ENCODE measurements at regions not wholly inside any gene's neighbourhood (a gene's known extent, or its start where the extent isn't known, plus 50 kb on each side); places are given as distances from the start of the nearest gene placed in this dataset.
"Not testable (repeated sequence)": the region's sequence is repeated elsewhere in the genome, so short reads cannot be mapped to it uniquely, and the experiment has no call there.

GRCh38 chr2:107572890-107573289 lies 253.8 kb upstream of the RGPD4 start:
- not testable (repeated sequence) for H2BK20ac ChIP-seq (ENCODE audit: low read depth, low read length, poor library complexity, severe bottlenecking); H2AK5ac ChIP-seq (ENCODE audit: insufficient read length, low read length); H3K18ac ChIP-seq (ENCODE audit: insufficient read length, low read depth, low read length); H2BK12ac ChIP-seq (ENCODE audit: insufficient read length, low read depth, low read length); H3K23ac ChIP-seq (ENCODE audit: insufficient read length, low read depth, low read length); H3K14ac ChIP-seq (ENCODE audit: insufficient read depth, low read length); H4K5ac ChIP-seq (ENCODE audit: insufficient read length, low read depth, low read length); H3K79me1 ChIP-seq (ENCODE audit: insufficient read depth, low read depth, low read length, poor library complexity, severe bottlenecking); H3K4me1 Mint-ChIP-seq; H2BK15ac ChIP-seq (ENCODE audit: low read depth, low read length); H3K23me2 ChIP-seq (ENCODE audit: insufficient read length, low read depth, low read length, poor library complexity, severe bottlenecking); H2AFZ ChIP-seq (ENCODE audit: low read length); H3K4me1 ChIP-seq (ENCODE audit: insufficient read depth, low read length); H3K9me3 ChIP-seq (ENCODE audit: control insufficient read depth, low read depth, low read length); H3T11ph ChIP-seq (ENCODE audit: low read length); H3K27ac Mint-ChIP-seq; H2BK5ac ChIP-seq (ENCODE audit: insufficient read length, low read length); H4K20me1 ChIP-seq (ENCODE audit: control insufficient read depth, insufficient read depth, insufficient read length); H4K91ac ChIP-seq (ENCODE audit: insufficient read length, low read depth, low read length); H4K8ac ChIP-seq (replicated peaks; ENCODE audit: insufficient read length, low read depth, low read length); H3K4me3 Mint-ChIP-seq; H3K79me2 ChIP-seq (ENCODE audit: insufficient read depth, low read length); H3K36me3 Mint-ChIP-seq (ENCODE audit: insufficient read depth in 1 of 3, low read depth in 3 of 3); H3K27me3 ChIP-seq (ENCODE audit: insufficient read depth, low read length); H3K4me2 ChIP-seq (ENCODE audit: insufficient read depth, insufficient read length, low read length); H3K9ac ChIP-seq (ENCODE audit: extremely low read depth, insufficient read length, low read length); H3K27ac ChIP-seq (ENCODE audit: insufficient read length, low read depth, low read length); H3K56ac ChIP-seq (ENCODE audit: insufficient read length, low read depth, low read length); H2BK120ac ChIP-seq (ENCODE audit: low read depth, low read length, poor library complexity, severe bottlenecking); H3K4ac ChIP-seq (ENCODE audit: low read depth, low read length)
- Mint-ChIP-seq H3K27me3 (ENCODE audit: low read depth) (peaks cover 27% of the 10 kb centered on the region), H3K9me3 (peaks cover 10 to 11% of the 10 kb centered on the region in 2 experiments; a peak in 4 of 5 replicates)
- peak; percentile 55 for TF ChIP-seq CTCF (conservative IDR thresholded peaks at IDR 0.05)
- DNase-seq, result peak; percentile 52
- no CpG with 5 or more reads among the region's 13 CpGs for WGBS (ENCODE audit: extremely low coverage, insufficient read length, low lambda C conversion rate)

Data from H9 (cell line).